AG10803 (cell line): ENCODE measurements at regions not wholly inside any gene's neighbourhood (a gene's known extent, or its start where the extent isn't known, plus 50 kb on each side); places are given as distances from the start of the nearest gene placed in this dataset.
"Not testable (repeated sequence)": the region's sequence is repeated elsewhere in the genome, so short reads cannot be mapped to it uniquely, and the experiment has no call there.

Experiments used
- DNase-seq: peaks from one replicate; pipeline ENCODE4 v3.0.0; 2010; ENCODE audit warnings: low read depth
- H3K4me3 ChIP-seq: 2 replicates; pipeline ENCODE4 v1.5.1; 2011; ENCODE audit warnings: mild to moderate bottlenecking, low read length, control low read depth
- CTCF ChIP-seq: conservative IDR thresholded peaks from 2 replicates; pipeline ENCODE4 v1.5.1; 2011; ENCODE audit warnings: mild to moderate bottlenecking, low read length, control low read depth, inconsistent platforms

DNA sequence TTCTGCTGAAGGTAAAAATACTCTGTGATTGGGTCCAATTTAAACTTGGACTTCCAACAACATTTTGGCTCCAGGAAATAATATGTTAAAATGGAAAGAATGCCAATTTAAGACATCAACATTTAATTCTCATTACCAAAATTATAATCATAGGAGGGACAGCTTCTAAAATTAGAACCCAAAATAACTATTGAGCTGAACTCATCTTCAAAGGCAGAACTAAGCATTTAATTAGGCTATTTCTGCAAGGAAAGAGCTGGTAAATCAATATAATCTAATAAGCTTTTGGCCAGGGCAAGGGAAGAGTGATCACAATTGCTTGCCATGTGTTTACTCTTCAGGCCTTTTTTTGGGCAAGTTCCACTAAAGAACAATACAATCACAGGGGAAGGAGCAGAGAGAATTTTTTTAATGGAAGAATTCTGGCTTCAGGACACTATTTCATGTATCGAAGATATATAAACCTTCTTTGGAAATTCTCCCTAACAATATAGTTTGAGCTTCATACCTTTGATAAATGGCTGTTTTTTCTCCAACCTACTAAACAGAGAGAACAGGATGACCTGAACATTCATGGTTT is 133.1 kb upstream of the PTBP2 start:
- TF ChIP-seq CTCF: no peak
- H3K4me3 ChIP-seq: no peak overlapping the region
- no peak for DNase-seq

DNA sequence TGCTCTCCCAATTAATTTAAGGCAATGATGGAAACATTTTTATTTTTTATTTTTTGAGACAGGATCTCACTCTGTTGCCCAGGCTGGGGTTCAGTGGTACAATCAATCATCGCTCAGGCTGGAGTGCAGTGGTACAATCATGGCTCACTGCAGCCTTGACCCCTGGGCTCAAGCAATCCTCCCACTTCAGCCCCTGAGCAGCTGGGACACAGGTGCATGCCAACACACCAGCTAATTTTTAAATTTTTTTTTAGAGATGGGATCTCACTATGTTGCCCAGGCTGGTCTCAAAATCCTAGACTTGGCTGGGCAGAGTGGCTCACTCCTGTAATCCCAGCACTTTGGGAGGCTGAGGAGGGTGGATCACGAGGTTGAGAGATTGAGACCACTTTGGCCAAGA is 126.1 kb upstream of the PTBP2 start:
- DNase-seq, H3K4me3 ChIP-seq: not testable (repeated sequence)

GRCh38 chr1:96596226-96596922 is 125.2 kb upstream of the PTBP2 start:
- H3K4me3 ChIP-seq: no peak overlapping the region
- peak; percentile 10 for DNase-seq
- TF ChIP-seq CTCF: peak; percentile 56

DNA sequence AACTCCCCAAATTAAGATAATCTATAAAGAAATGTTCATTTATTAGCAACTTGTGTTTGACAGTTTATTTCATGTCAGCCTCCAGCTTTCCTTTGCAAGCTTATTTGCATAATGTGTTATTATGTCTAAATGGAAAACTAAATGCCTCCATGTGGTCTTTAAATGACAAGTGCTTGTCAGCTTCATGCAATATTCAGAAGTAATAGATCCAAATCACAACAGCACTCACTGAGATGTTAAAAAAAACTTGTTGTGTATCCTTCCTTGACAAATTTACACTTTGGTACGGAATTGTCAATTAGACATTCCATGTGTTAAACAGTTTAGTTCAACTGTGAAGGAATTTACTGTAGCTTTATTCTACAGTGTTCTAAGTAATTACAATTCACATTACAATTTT is 124.4 kb upstream of the PTBP2 start:
- no peak for TF ChIP-seq CTCF

DNA sequence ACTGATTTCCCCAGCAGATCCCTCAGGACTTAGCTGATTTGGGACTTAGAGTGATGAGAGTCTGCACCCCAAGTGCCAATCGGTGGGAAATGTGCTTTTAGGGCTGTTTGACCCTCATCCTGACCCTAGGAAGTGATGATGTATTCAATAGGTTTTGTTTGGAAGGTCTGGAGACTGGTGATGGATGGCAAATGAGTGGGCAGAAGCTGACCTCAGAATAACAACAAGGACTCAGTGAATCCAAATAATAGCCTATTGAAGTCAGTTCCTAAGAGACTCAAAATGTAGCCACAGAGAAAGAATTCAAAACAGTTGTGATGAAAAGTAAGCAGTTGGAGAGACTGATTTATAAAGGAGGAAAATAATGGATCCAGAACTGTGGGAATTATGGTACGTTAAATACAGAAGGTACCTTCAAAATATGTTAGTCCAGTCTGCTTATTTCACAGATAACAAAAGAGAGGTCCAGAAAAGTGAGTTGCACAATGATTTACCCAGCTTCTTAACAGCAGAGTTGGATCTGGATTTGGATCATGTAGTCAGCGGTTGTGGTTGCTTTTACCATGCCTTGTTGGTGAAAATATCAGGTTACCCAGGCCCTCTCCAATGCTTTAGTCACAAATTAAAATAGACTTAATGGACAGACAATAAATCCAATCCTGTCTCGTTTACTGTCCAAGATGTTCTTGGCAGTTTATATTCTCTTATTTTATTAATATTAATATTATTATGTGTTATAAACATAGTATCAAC is 123.0 kb upstream of the PTBP2 start:
- peak; percentile 15 for DNase-seq
- TF ChIP-seq CTCF: no peak

More for the DNA sequence above, 124.4 kb upstream of the PTBP2 start:
- no peak for DNase-seq
- no peak overlapping the region for H3K4me3 ChIP-seq

DNA sequence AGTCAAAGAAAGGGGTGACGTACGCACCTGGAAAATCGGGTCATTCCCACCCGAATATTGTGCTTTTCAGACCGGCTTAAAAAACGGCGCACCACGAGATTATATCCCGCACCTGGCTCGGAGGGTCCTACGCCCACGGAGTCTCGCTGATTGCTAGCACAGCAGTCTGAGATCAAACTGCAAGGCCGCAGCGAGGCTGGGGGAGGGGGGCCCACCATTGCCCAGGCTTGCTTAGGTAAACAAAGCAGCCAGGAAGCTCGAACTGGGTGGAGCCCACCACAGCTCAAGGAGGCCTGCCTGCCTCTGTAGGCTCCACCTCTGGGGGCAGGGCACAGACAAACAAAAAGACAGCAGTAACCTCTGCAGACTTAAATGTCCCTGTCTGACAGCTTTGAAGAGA is 117.0 kb upstream of the PTBP2 start:
- DNase-seq, H3K4me3 ChIP-seq: not testable (repeated sequence)

More for the DNA sequence above, 123.0 kb upstream of the PTBP2 start:
- H3K4me3 ChIP-seq: no peak overlapping the region

DNA sequence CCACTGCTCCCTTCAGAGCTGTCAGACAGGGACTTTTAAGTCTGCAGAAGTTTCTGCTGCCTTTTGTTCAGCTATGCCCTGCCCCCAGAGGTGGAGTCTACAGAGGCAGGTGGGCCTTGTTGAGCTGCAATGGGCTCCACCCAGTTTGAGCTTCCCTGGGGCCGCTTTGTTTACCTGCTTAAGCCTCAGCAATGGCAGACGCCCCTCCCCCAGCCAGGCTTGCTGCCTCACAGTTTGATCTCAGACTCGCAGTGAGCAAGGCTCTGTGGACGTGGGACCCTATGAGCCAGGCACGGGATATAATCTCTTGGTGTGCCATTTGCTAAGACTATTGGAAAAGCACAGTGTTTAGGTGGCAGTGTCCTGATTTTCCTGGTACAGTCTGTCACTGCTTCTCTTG is 104.2 kb upstream of the PTBP2 start:
- not testable (repeated sequence) for DNase-seq, H3K4me3 ChIP-seq

- DNase-seq: no peak
Observed at GRCh38 chr1:96632045-96632664, 89.4 kb upstream of the PTBP2 start.

More at GRCh38 chr1:96632045-96632664, 89.4 kb upstream of the PTBP2 start:
- no peak for TF ChIP-seq CTCF
- H3K4me3 ChIP-seq: no peak overlapping the region
